SK-N-SH treated with all-trans-retinoic acid at 6 μM for 48 hours (cell line): ENCODE measurements at regions not wholly inside any gene's neighbourhood (a gene's known extent, or its start where the extent isn't known, plus 50 kb on each side); places are given as distances from the start of the nearest gene placed in this dataset.

Experiments used
- ATAC-seq: fragments of 200-7000 bp; cut with Tn5 transposase; 3 replicates; pipeline ENCODE4 v1.9.1; 2020; ENCODE audit warnings: mild to moderate bottlenecking, moderate library complexity
- ARNTL ChIP-seq: fragments of 450-650 bp; formaldehyde crosslinking; IDR thresholded peaks from 2 replicates; pipeline ENCODE4 v1.5.0; 2020; ENCODE audit warnings: low read depth, mild to moderate bottlenecking, moderate library complexity, borderline replicate concordance
- BACH2 ChIP-seq: fragments of 250-450 bp; sonication (Bioruptor Pico); IDR thresholded peaks from 2 replicates; pipeline ENCODE4 v1.9.0; 2021; ENCODE audit warnings: mild to moderate bottlenecking, borderline replicate concordance
- CSDC2 ChIP-seq: fragments of 250-450 bp; sonication (Bioruptor Pico); IDR thresholded peaks from 2 replicates; pipeline ENCODE4 v1.5.0; 2020; ENCODE audit warnings: mild to moderate bottlenecking, moderate library complexity
- ESRRG ChIP-seq: fragments of 250-450 bp; sonication (Bioruptor Pico); IDR thresholded peaks from 2 replicates; pipeline ENCODE4 v1.6.1; 2021; ENCODE audit warnings: mild to moderate bottlenecking
- ISL1 ChIP-seq: fragments of 250-450 bp; sonication (Bioruptor Pico); IDR thresholded peaks from 2 replicates; pipeline ENCODE4 v2.1.2; 2022; ENCODE audit warnings: mild to moderate bottlenecking, moderate library complexity
- OSR1 ChIP-seq: fragments of 250-450 bp; sonication (Bioruptor Pico); IDR thresholded peaks from 2 replicates; pipeline ENCODE4 v1.8.0; 2022; ENCODE audit warnings: moderate library complexity, mild to moderate bottlenecking, inconsistent platforms
- PPARA ChIP-seq: fragments of 250-450 bp; sonication (Bioruptor Pico); IDR thresholded peaks from 2 replicates; pipeline ENCODE4 v1.5.0; 2020; ENCODE audit warnings: mild to moderate bottlenecking, borderline replicate concordance
- RARB ChIP-seq: fragments of 250-450 bp; sonication (Bioruptor Pico); IDR thresholded peaks from 2 replicates; pipeline ENCODE4 v1.8.0; 2021; ENCODE audit warnings: mild to moderate bottlenecking, moderate library complexity
- SNAI2 ChIP-seq: fragments of 250-450 bp; sonication (Bioruptor Pico); IDR thresholded peaks from 2 replicates; pipeline ENCODE4 v1.5.0; 2020; ENCODE audit warnings: mild to moderate bottlenecking, moderate library complexity
- TCF4 ChIP-seq: fragments of 250-450 bp; sonication (Bioruptor Pico); IDR thresholded peaks from 2 replicates; pipeline ENCODE4 v1.8.0; 2021; ENCODE audit warnings: mild to moderate bottlenecking, moderate library complexity, borderline replicate concordance
- TOX ChIP-seq: fragments of 250-450 bp; sonication (Bioruptor Pico); IDR thresholded peaks from 2 replicates; pipeline ENCODE4 v1.8.0; 2021; ENCODE audit warnings: mild to moderate bottlenecking, moderate library complexity, borderline replicate concordance
- ZC3H10 ChIP-seq: fragments of 250-450 bp; sonication (Bioruptor Pico); IDR thresholded peaks from 2 replicates; pipeline ENCODE4 v1.5.1; 2021; ENCODE audit warnings: mild to moderate bottlenecking, moderate library complexity
- ZFP3 ChIP-seq: fragments of 250-450 bp; sonication (Bioruptor Pico); IDR thresholded peaks from 2 replicates; pipeline ENCODE4 v1.5.0; 2020; ENCODE audit warnings: mild to moderate bottlenecking, moderate library complexity
- ZFP30 ChIP-seq: fragments of 450-650 bp; formaldehyde crosslinking; IDR thresholded peaks from 2 replicates; pipeline ENCODE4 v1.5.0; 2022; ENCODE audit warnings: mild to moderate bottlenecking, moderate library complexity
- ZNF565 ChIP-seq: fragments of 450-650 bp; formaldehyde crosslinking; conservative IDR thresholded peaks from 2 replicates; pipeline ENCODE4 v1.5.0; 2020; ENCODE audit warnings: low read depth, mild to moderate bottlenecking, moderate library complexity
- ZNF70 ChIP-seq: fragments of 450-650 bp; formaldehyde crosslinking; IDR thresholded peaks from 2 replicates; pipeline ENCODE4 v1.5.0; 2020; ENCODE audit warnings: mild to moderate bottlenecking, moderate library complexity
- ZNF8 ChIP-seq: fragments of 450-650 bp; formaldehyde crosslinking; IDR thresholded peaks from 2 replicates; pipeline ENCODE4 v1.5.0; 2020; ENCODE audit warnings: mild to moderate bottlenecking, moderate library complexity
- TF ChIP-seq, protein P1 (sequence below): fragments of 250-450 bp; sonication (Bioruptor Pico); IDR thresholded peaks from 2 replicates; pipeline ENCODE4 v1.8.0; 2020; ENCODE audit warnings: mild to moderate bottlenecking, moderate library complexity, borderline replicate concordance
- TF ChIP-seq, protein P2 (sequence below): fragments of 250-450 bp; sonication (Bioruptor Pico); IDR thresholded peaks from 2 replicates; pipeline ENCODE4 v1.8.0; 2021; ENCODE audit warnings: low read depth, mild to moderate bottlenecking, moderate library complexity, borderline replicate concordance
- TF ChIP-seq, protein P3 (sequence below): fragments of 250-450 bp; sonication (Bioruptor Pico); IDR thresholded peaks from 2 replicates; pipeline ENCODE4 v1.5.0; 2020; ENCODE audit warnings: mild to moderate bottlenecking, moderate library complexity
- TF ChIP-seq, protein P4 (sequence below): fragments of 250-450 bp; sonication (Bioruptor Pico); IDR thresholded peaks from 2 replicates; pipeline ENCODE4 v1.5.1; 2020; ENCODE audit warnings: low read depth, mild to moderate bottlenecking, moderate library complexity
- TF ChIP-seq, protein P5 (sequence below): fragments of 250-450 bp; sonication (Bioruptor Pico); IDR thresholded peaks from 2 replicates; pipeline ENCODE4 v1.5.1; 2021; ENCODE audit warnings: mild to moderate bottlenecking, moderate library complexity

DNA sequence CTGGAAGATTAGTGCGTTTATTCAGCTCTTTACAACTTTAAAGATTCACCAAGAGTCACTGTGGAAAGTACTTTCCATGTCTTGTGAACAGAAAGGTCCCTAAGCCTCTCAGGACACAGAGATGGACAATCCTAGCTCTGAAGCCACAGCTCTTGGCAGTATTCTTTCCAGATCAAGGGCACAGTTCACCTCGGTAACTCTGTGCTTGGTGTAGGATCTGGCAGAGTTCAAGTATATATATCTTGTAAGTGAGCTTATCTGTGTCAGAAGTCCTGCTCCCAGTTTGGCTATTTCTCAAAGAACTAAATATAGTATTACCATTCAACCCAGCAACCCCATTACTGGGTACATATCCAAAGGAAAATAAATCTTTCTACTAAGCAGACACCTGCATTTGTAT is 183.7 kb downstream of the CBLN1 start:
- no peak for TF ChIP-seq ZFP30 (CRISPR knock-in tag)
- TF ChIP-seq ESRRG (CRISPR knock-in tag), result no peak
- no peak for TF ChIP-seq ZNF565
- TF ChIP-seq TCF4, result no peak
- no peak for TF ChIP-seq ZFP3 (CRISPR knock-in tag)
- no peak for TF ChIP-seq ZC3H10 (CRISPR knock-in tag)
- TF ChIP-seq, protein P1, sequence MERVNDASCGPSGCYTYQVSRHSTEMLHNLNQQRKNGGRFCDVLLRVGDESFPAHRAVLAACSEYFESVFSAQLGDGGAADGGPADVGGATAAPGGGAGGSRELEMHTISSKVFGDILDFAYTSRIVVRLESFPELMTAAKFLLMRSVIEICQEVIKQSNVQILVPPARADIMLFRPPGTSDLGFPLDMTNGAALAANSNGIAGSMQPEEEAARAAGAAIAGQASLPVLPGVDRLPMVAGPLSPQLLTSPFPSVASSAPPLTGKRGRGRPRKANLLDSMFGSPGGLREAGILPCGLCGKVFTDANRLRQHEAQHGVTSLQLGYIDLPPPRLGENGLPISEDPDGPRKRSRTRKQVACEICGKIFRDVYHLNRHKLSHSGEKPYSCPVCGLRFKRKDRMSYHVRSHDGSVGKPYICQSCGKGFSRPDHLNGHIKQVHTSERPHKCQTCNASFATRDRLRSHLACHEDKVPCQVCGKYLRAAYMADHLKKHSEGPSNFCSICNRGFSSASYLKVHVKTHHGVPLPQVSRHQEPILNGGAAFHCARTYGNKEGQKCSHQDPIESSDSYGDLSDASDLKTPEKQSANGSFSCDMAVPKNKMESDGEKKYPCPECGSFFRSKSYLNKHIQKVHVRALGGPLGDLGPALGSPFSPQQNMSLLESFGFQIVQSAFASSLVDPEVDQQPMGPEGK (CRISPR knock-in tag), result no peak
- TF ChIP-seq, protein P2, sequence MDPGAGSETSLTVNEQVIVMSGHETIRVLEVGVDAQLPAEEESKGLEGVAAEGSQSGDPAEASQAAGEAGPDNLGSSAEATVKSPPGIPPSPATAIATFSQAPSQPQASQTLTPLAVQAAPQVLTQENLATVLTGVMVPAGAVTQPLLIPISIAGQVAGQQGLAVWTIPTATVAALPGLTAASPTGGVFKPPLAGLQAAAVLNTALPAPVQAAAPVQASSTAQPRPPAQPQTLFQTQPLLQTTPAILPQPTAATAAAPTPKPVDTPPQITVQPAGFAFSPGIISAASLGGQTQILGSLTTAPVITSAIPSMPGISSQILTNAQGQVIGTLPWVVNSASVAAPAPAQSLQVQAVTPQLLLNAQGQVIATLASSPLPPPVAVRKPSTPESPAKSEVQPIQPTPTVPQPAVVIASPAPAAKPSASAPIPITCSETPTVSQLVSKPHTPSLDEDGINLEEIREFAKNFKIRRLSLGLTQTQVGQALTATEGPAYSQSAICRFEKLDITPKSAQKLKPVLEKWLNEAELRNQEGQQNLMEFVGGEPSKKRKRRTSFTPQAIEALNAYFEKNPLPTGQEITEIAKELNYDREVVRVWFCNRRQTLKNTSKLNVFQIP (CRISPR knock-in tag), result no peak
- TF ChIP-seq ZNF70 (CRISPR knock-in tag), result no peak
- TF ChIP-seq, protein P3, sequence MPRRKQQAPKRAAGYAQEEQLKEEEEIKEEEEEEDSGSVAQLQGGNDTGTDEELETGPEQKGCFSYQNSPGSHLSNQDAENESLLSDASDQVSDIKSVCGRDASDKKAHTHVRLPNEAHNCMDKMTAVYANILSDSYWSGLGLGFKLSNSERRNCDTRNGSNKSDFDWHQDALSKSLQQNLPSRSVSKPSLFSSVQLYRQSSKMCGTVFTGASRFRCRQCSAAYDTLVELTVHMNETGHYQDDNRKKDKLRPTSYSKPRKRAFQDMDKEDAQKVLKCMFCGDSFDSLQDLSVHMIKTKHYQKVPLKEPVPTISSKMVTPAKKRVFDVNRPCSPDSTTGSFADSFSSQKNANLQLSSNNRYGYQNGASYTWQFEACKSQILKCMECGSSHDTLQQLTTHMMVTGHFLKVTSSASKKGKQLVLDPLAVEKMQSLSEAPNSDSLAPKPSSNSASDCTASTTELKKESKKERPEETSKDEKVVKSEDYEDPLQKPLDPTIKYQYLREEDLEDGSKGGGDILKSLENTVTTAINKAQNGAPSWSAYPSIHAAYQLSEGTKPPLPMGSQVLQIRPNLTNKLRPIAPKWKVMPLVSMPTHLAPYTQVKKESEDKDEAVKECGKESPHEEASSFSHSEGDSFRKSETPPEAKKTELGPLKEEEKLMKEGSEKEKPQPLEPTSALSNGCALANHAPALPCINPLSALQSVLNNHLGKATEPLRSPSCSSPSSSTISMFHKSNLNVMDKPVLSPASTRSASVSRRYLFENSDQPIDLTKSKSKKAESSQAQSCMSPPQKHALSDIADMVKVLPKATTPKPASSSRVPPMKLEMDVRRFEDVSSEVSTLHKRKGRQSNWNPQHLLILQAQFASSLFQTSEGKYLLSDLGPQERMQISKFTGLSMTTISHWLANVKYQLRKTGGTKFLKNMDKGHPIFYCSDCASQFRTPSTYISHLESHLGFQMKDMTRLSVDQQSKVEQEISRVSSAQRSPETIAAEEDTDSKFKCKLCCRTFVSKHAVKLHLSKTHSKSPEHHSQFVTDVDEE (CRISPR knock-in tag), result no peak
- TF ChIP-seq TOX (CRISPR knock-in tag), result no peak
- TF ChIP-seq RARB (CRISPR knock-in tag), result no peak
- TF ChIP-seq, protein P4, sequence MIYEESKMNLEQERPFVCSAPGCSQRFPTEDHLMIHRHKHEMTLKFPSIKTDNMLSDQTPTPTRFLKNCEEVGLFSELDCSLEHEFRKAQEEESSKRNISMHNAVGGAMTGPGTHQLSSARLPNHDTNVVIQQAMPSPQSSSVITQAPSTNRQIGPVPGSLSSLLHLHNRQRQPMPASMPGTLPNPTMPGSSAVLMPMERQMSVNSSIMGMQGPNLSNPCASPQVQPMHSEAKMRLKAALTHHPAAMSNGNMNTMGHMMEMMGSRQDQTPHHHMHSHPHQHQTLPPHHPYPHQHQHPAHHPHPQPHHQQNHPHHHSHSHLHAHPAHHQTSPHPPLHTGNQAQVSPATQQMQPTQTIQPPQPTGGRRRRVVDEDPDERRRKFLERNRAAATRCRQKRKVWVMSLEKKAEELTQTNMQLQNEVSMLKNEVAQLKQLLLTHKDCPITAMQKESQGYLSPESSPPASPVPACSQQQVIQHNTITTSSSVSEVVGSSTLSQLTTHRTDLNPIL (CRISPR knock-in tag), result no peak
- no peak for TF ChIP-seq OSR1 (CRISPR knock-in tag)
- no peak for TF ChIP-seq ZNF8 (CRISPR knock-in tag)
- TF ChIP-seq ARNTL, result no peak
- no peak for TF ChIP-seq CSDC2 (CRISPR knock-in tag)
- TF ChIP-seq BACH2 (CRISPR knock-in tag), result no peak
- TF ChIP-seq, protein P5, sequence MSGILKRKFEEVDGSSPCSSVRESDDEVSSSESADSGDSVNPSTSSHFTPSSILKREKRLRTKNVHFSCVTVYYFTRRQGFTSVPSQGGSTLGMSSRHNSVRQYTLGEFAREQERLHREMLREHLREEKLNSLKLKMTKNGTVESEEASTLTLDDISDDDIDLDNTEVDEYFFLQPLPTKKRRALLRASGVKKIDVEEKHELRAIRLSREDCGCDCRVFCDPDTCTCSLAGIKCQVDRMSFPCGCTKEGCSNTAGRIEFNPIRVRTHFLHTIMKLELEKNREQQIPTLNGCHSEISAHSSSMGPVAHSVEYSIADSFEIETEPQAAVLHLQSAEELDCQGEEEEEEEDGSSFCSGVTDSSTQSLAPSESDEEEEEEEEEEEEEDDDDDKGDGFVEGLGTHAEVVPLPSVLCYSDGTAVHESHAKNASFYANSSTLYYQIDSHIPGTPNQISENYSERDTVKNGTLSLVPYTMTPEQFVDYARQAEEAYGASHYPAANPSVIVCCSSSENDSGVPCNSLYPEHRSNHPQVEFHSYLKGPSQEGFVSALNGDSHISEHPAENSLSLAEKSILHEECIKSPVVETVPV (CRISPR knock-in tag), result no peak
- TF ChIP-seq PPARA (CRISPR knock-in tag), result no peak
- ATAC-seq, result no peak

DNA sequence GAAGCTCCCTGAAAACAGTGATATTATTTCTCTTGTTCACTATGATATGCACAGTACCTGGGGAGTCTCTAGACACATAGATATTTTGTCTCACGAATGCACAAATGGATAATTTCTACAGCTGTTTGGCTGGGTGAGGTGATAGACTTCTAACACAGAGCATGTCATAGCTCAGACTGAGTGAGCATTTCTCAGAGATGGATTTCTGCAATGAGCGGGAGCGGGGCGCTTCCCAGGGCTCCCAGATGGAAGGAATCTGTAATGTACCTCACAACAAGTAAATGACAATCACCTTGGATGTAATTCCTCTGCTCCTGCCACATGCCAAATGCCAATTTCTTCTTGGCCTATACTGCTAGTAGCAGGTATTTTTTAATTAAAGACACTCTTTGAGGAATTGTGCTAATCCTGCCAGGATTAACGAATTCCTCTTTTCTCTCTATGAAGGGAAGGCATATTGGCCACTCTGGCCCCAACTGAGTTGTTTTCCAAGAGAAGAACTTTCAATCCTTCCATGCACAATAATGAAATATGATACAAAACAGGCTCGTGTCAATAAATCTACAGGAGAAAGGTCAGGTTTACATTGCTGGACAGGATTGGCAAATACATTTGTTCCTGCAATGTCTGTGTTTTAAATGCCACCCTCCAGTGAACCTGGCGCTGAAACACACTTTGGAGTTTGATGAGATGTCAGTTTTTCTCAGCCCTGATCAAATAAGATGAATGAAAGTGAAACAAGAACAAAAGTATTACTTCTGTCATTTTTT is 185.3 kb downstream of the CBLN1 start:
- no peak for TF ChIP-seq RARB (CRISPR knock-in tag)
- TF ChIP-seq ZC3H10 (CRISPR knock-in tag), result no peak
- no peak for TF ChIP-seq BACH2 (CRISPR knock-in tag)
- TF ChIP-seq, protein P1 (CRISPR knock-in tag), result no peak
- TF ChIP-seq, protein P4 (CRISPR knock-in tag), result no peak
- no peak for TF ChIP-seq SNAI2 (CRISPR knock-in tag)
- no peak for TF ChIP-seq PPARA (CRISPR knock-in tag)
- no peak for TF ChIP-seq OSR1 (CRISPR knock-in tag)
- no peak for TF ChIP-seq ESRRG (CRISPR knock-in tag)
- no peak for TF ChIP-seq ISL1 (CRISPR knock-in tag)
- TF ChIP-seq, protein P2 (CRISPR knock-in tag), result no peak
- TF ChIP-seq, protein P5 (CRISPR knock-in tag), result no peak
- TF ChIP-seq, all 23 proteins: peak for 0
- no peak for ATAC-seq
